CD4-positive, alpha-beta memory T cell (primary cell): ENCODE measurements at regions not wholly inside any gene's neighbourhood (a gene's known extent, or its start where the extent isn't known, plus 50 kb on each side); places are given as distances from the start of the nearest gene placed in this dataset.

Experiments
- CTCF ChIA-PET: fragments of 350-600 bp; sonication (Branson Sonifier 250); formaldehyde crosslinking; loops from one replicate; lab custom pipeline; 2021; ENCODE audit warnings: inconsistent platforms; ENCODE audit not compliant: partially characterized antibody; lab: Charles Lee
- POLR2A ChIA-PET: fragments of 350-600 bp; sonication (Branson Sonifier 250); formaldehyde crosslinking; loops from one replicate; lab custom pipeline; 2021; ENCODE audit not compliant: partially characterized antibody; lab: Charles Lee
- DNase-seq, 5 donors: peaks; one replicate each; pipeline versions ENCODE4 v3.0.0 to v3.0.0-alpha.2; 2020 to 2022; ENCODE audit warnings: mixed read lengths in 1 of 5
- H3K27ac ChIP-seq: one replicate; pipeline ENCODE4 v1.7.0; 2013; ENCODE audit warnings: low read depth, low read length
- H3K27me3 ChIP-seq: 2 replicates; pipeline ENCODE4 v1.7.0; 2013; ENCODE audit warnings: mild to moderate bottlenecking, low read length, moderate library complexity; ENCODE audit not compliant: insufficient read depth
- H3K36me3 ChIP-seq: 2 replicates; pipeline ENCODE4 v1.7.0; 2013; ENCODE audit warnings: mild to moderate bottlenecking, low read length, moderate library complexity; ENCODE audit not compliant: insufficient read depth
- H3K4me1 ChIP-seq: 2 replicates; pipeline ENCODE4 v1.7.0; 2013; ENCODE audit warnings: mild to moderate bottlenecking, low read length, moderate library complexity; ENCODE audit not compliant: insufficient read depth
- H3K4me3 ChIP-seq, 2 donors: one replicate each; pipeline ENCODE4 v1.7.0; 2013; ENCODE audit warnings: low read length in 2 of 2, mild to moderate bottlenecking in 1 of 2
- H3K9me3 ChIP-seq, 2 donors: one replicate each; pipeline ENCODE4 v1.7.0; 2013; ENCODE audit warnings: low read length in 2 of 2, control low read depth in 1 of 2; ENCODE audit not compliant: control insufficient read depth in 1 of 2
- H3K27ac Mint-ChIP-seq, 7 donors: one replicate each; pipeline ENCODE4 v1.8.0; 2020 to 2021; ENCODE audit warnings: mixed read lengths in 7 of 7, mild to moderate bottlenecking in 6 of 7, inconsistent platforms in 3 of 7, moderate library complexity in 3 of 7
- H3K27me3 Mint-ChIP-seq, 2 donors: one replicate each; pipeline ENCODE4 v1.8.0; 2020 to 2021; ENCODE audit warnings: mixed read lengths in 2 of 2
- H3K36me3 Mint-ChIP-seq, 2 donors: one replicate each; pipeline ENCODE4 v1.8.0; 2020 to 2021; ENCODE audit warnings: mixed read lengths in 2 of 2, inconsistent platforms in 1 of 2, mild to moderate bottlenecking in 1 of 2
- H3K4me1 Mint-ChIP-seq, 4 donors: one replicate each; pipeline ENCODE4 v1.8.0; 2020 to 2021; ENCODE audit warnings: mixed read lengths in 4 of 4, mild to moderate bottlenecking in 1 of 4
- H3K4me3 Mint-ChIP-seq, 8 donors: one replicate each; pipeline ENCODE4 v1.8.0; 2020 to 2021; ENCODE audit warnings: mixed read lengths in 8 of 8, mild to moderate bottlenecking in 7 of 8, moderate library complexity in 6 of 8, inconsistent platforms in 3 of 8
- H3K9me3 Mint-ChIP-seq, 8 donors: one replicate each; pipeline ENCODE4 v1.8.0; 2020 to 2021; ENCODE audit warnings: mixed read lengths in 8 of 8, mild to moderate bottlenecking in 5 of 8, inconsistent platforms in 3 of 8, moderate library complexity in 1 of 8
- intact Hi-C: fragments of 100-400 bp; cut with micrococcal nuclease; formaldehyde crosslinking; loops from one replicate; pipeline ENCODE4 v1.15.1; 2023

DNA sequence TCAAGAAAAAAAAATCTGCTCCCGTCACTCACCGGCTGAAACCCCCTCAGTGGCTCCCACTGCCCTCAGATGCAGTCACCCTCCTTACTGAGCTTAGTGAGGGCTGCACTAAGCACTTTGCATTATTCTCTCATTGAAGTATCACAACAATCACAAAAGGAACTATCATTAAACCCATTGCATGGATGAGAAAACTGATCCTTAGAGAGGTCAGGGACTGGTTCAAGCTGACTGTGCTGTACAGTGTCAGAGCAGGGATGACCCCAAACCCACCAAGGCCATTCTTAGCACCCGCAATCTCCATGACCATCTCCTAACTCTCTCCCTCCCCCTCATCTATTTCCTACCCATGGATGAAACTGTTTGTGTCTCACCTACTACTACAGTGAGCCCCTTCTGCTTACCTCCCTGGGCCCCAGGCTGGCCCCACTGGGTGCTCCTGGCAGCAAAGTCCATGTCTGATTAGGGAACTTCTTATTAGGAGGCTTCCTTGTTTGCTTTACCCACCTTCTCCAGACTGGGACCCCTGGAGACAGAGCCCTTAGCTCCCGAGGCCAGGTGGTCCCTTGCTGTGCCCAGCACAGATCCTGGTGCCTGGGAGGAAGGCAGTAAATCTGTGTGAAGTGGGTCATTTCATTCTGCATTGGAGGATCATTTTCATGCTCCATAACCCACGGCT, 139.3 kb upstream of the ID2 start:
- DNase-seq = no peak
- H3K4me1 Mint-ChIP-seq = peaks cover 51 to 89% (median 71%) of the 10 kb centered on the region in 4 donors
- Histone ChIP-seq H3K4me3 (peak overlapping the region in 1 of 2 donors; percentile 49), H3K36me3 (no peaks in the 10 kb centered on the region), H3K9me3 (no peaks in the 10 kb centered on the region), H3K27ac (peak overlapping the region; percentile 69), H3K4me1 (peaks cover 83% of the 10 kb centered on the region), H3K27me3 (no peaks in the 10 kb centered on the region)
- peak overlapping the region in 7 of 8 donors; percentile 15 to 85 (median 78) for H3K4me3 Mint-ChIP-seq
- H3K36me3 Mint-ChIP-seq = no peaks in the 10 kb centered on the region
- H3K27ac Mint-ChIP-seq = peak overlapping the region; percentile 92 to 97 (median 94)
- ChIA-PET POLR2A (interaction anchor here (1.4 to 3.8 kb wide), 7 partner anchors 21 to 817 kb away, joined by 3 to 59 read pairs (median 19); partner anchors contain the start of gene ID2), CTCF (interaction anchor here (0.8 to 1.5 kb wide), 3 partner anchors 23 to 817 kb away, joined by 3 to 5 read pairs (median 3); no protein-coding TSS in a partner anchor)
- peaks cover 0 to 2% (median 0%) of the 10 kb centered on the region in 8 donors for H3K9me3 Mint-ChIP-seq
- intact Hi-C loops = loop anchor here (5.0 kb wide), 1 partner anchor 815 kb away; no protein-coding TSS in a partner anchor
- H3K27me3 Mint-ChIP-seq = no peaks in the 10 kb centered on the region

DNA sequence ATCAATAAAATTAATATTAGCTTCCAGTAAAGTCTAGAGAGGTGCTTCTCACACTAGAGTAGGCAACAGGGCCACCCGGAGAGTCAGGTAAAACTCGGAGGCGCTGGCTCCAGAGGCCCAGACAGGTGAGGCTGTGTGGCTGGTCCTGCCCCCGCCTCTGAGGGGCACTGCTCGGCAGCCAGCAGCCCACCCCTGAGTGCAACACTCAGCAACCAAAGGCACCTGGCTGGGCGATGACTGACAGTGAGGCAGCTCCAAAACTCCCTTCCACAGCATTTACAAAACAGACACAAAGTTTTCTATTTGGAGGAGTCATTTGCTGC, 138.8 kb upstream of the ID2 start:
- Mint-ChIP-seq H3K27me3 (no peaks in the 10 kb centered on the region), H3K27ac (peak overlapping the region; percentile 92 to 97 (median 94)), H3K4me1 (peaks cover 53 to 93% (median 70%) of the 10 kb centered on the region in 4 donors), H3K4me3 (peak overlapping the region in 7 of 8 donors; percentile 66 to 85 (median 80)), H3K9me3 (peaks cover 0 to 2% (median 0%) of the 10 kb centered on the region in 8 donors), H3K36me3 (no peaks in the 10 kb centered on the region)
- Histone ChIP-seq H3K27me3 (no peaks in the 10 kb centered on the region), H3K36me3 (no peaks in the 10 kb centered on the region), H3K27ac (peak overlapping the region; percentile 69), H3K4me3 (peak overlapping the region in 1 of 2 donors; percentile 49), H3K9me3 (no peaks in the 10 kb centered on the region), H3K4me1 (peaks cover 83% of the 10 kb centered on the region)
- ChIA-PET POLR2A (interaction anchor here (0.8 to 3.8 kb wide), 11 partner anchors 21 to 817 kb away, joined by 3 to 59 read pairs (median 9); partner anchors contain the start of gene ID2), CTCF (interaction anchor here (0.8 to 1.8 kb wide), 7 partner anchors 23 to 1116 kb away, joined by 3 to 8 read pairs (median 4); no protein-coding TSS in a partner anchor)
- DNase-seq = peak in 1 of 5 donors; percentile 17
- intact Hi-C loops = loop anchor here (5.0 kb wide), 1 partner anchor 816 kb away; no protein-coding TSS in a partner anchor

DNA sequence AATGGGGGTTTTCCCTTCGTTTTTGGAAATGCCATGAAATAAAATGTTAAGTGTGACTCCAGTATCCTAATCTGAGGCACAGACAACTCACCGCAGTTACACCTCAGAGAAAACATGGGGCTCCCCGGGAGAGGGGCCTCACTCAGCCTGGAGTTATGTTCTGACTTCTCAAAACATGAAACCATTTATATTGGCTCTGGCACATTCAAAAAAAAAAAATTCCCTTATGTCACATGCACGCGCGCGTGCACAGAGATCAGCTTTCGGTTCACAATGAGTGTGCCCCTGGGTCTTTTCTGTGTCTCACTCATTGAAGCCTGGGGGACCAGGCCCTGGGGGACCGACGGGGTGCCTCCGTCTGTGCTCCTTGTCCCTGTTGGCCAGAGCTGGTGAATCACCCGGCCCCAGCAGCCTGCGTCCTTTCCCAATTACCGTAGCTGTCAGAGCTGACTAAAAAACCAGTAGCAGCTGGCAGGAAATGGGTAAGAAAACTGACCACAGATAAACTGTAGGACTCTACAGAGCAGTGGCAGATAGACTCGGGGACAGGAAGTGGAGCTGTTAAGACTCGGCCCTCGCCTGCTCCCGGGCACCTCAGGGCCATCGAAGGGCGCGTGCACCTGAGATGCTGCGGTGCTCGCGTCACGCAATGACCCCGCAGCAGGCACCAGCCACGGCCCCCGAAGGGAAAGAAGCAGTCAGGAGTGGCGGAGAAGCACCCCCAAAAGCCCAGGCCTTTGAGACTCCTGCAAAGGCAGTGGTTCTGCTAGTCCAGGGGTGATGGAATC, 138.3 kb upstream of the ID2 start:
- H3K36me3 Mint-ChIP-seq = no peaks in the 10 kb centered on the region
- Histone ChIP-seq H3K4me3 (peak overlapping the region in 1 of 2 donors; percentile 49), H3K36me3 (no peaks in the 10 kb centered on the region), H3K4me1 (peaks cover 83% of the 10 kb centered on the region), H3K27me3 (no peaks in the 10 kb centered on the region), H3K27ac (peak overlapping the region; percentile 69), H3K9me3 (no peaks in the 10 kb centered on the region)
- H3K9me3 Mint-ChIP-seq = peaks cover 0 to 2% (median 0%) of the 10 kb centered on the region in 8 donors
- peak overlapping the region; percentile 92 to 97 (median 94) for H3K27ac Mint-ChIP-seq
- peaks cover 52 to 91% (median 68%) of the 10 kb centered on the region in 4 donors for H3K4me1 Mint-ChIP-seq
- H3K27me3 Mint-ChIP-seq = no peaks in the 10 kb centered on the region
- POLR2A ChIA-PET = interaction anchor here (0.7 to 3.8 kb wide), 14 partner anchors 22 to 818 kb away, joined by 3 to 59 read pairs (median 8); partner anchors contain the start of gene ID2
- peak overlapping the region; percentile 66 to 85 (median 79) for H3K4me3 Mint-ChIP-seq
- CTCF ChIA-PET = interaction anchor here (0.6 to 2.0 kb wide), 15 partner anchors 10 to 1117 kb away, joined by 3 to 10 read pairs (median 4); no protein-coding TSS in a partner anchor
- intact Hi-C loops = loop anchor here (2.0 to 5.0 kb wide), 6 partner anchors 55 to 1117 kb away; no protein-coding TSS in a partner anchor
- DNase-seq = peak; percentile 44 to 84 (median 53)

DNA sequence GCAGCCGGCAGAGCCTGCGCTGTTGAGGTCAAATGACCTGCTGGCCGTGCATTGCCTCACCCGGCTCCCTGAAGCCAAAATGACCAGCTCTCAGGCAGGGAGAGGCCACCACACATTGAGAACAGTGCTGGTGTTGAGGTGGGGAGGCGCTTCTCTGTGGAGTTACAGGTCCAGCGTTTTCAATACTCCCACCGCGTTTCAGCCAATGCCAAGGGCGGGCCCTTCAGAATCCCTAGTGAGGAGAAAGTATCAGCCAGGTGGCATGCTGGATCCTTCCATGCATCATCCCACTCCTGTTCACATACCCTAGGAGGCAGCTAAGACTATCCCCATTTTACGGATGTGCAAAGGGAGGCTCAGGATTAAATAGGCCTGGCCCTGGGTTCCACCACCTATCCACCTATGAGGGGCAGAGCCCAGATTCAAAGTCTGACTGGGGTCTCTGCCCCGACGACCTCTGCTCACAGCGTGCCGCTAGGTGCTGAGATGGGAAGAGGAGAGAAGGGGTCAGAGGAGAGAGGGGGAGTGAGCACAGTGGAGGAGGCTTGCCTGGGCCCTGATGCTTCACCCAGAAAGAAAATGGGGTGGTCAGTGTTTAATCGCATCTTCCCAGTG, 137.6 kb upstream of the ID2 start:
- intact Hi-C loops = loop anchor here (2.0 to 5.0 kb wide), 6 partner anchors 55 to 1117 kb away; no protein-coding TSS in a partner anchor
- H3K27me3 Mint-ChIP-seq = no peaks in the 10 kb centered on the region
- ChIA-PET POLR2A (interaction anchor here (0.6 to 3.8 kb wide), 14 partner anchors 9 to 1735 kb away, joined by 3 to 59 read pairs (median 8); partner anchors contain the start of gene ID2), CTCF (interaction anchor here (0.6 to 2.0 kb wide), 27 partner anchors 8 to 1117 kb away, joined by 3 to 10 read pairs (median 4); no protein-coding TSS in a partner anchor)
- H3K9me3 ChIP-seq = no peaks in the 10 kb centered on the region
- H3K27ac Mint-ChIP-seq = peak overlapping the region; percentile 76 to 97 (median 94)
- H3K36me3 Mint-ChIP-seq = no peaks in the 10 kb centered on the region
- no peaks in the 10 kb centered on the region for H3K36me3 ChIP-seq
- H3K4me3 ChIP-seq = no peak overlapping the region
- H3K27ac ChIP-seq = peak overlapping the region; percentile 69
- no peaks in the 10 kb centered on the region for H3K27me3 ChIP-seq
- no peak for DNase-seq
- H3K9me3 Mint-ChIP-seq = peaks cover 0 to 2% (median 0%) of the 10 kb centered on the region in 8 donors
- peak overlapping the region in 7 of 8 donors; percentile 51 to 85 (median 78) for H3K4me3 Mint-ChIP-seq
- H3K4me1 ChIP-seq = peaks cover 80% of the 10 kb centered on the region
- peaks cover 52 to 92% (median 66%) of the 10 kb centered on the region in 4 donors for H3K4me1 Mint-ChIP-seq

DNA sequence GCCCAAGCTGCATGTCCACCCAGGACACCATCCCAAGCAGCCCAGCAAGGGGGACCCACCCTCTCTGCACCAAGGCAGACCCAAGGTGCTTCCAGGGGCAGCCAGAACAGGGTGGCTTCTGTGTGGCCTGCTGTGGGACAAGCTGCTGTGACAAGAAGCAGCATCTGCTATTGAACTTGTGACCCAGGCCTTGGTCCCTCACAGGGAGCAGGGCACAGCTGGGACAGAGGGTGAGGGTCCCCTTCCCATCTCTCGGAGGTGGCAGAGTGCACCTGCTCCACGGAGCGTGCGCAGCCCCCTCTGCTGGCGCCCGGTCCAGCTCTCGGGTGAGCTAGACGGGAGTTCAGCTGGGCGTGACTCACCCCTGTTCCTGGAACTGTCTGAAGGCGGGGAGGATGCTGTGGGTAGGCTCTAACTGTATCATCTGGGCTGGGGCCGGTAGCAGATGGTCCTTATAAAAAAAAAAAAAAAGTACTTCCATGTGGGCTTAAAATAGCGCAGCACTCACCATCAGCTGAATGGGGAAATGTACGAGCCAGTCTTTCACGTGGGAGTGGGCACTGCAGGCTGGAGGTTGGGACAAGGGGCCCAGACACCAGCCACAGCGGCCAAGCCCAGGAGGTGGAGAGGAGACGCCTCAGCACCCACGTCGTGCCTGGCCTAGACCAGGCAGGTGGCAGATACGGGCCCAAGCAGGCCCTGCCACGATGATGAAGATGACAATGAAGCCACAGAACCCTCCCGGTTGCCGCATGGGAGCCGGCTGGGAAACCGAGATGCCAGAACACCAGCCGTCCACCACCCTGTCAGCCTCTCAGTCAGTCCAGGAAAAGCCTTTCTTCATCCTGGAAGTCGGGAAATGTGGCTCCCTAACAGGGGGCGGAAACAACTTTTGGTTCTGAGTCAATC, 136.8 kb upstream of the ID2 start:
- DNase-seq = peak; percentile 61 to 90 (median 70)
- no peaks in the 10 kb centered on the region for H3K36me3 ChIP-seq
- POLR2A ChIA-PET = interaction anchor here (0.6 to 3.8 kb wide), 13 partner anchors 9 to 1734 kb away, joined by 3 to 59 read pairs (median 9); partner anchors contain the start of gene ID2
- no peaks in the 10 kb centered on the region for H3K9me3 ChIP-seq
- peak overlapping the region; percentile 69 for H3K27ac ChIP-seq
- intact Hi-C loops = loop anchor here (1.0 to 5.0 kb wide), 7 partner anchors 56 to 1118 kb away; no protein-coding TSS in a partner anchor
- peaks cover 48 to 84% (median 61%) of the 10 kb centered on the region in 4 donors for H3K4me1 Mint-ChIP-seq
- peak overlapping the region; percentile 35 to 85 (median 62) for H3K4me3 Mint-ChIP-seq
- H3K27ac Mint-ChIP-seq = peak overlapping the region; percentile 76 to 97 (median 94)
- H3K9me3 Mint-ChIP-seq = peaks cover 0 to 2% (median 0%) of the 10 kb centered on the region in 8 donors
- H3K4me1 ChIP-seq = peaks cover 73% of the 10 kb centered on the region
- no peak overlapping the region for H3K4me3 ChIP-seq
- CTCF ChIA-PET = interaction anchor here (0.6 to 2.0 kb wide), 32 partner anchors 9 to 1117 kb away, joined by 3 to 10 read pairs (median 4); no protein-coding TSS in a partner anchor
- H3K36me3 Mint-ChIP-seq = no peaks in the 10 kb centered on the region
- H3K27me3 ChIP-seq = no peaks in the 10 kb centered on the region
- no peaks in the 10 kb centered on the region for H3K27me3 Mint-ChIP-seq
